ENCODE measurements at regions not wholly inside any gene's neighbourhood (a gene's known extent, or its start where the extent isn't known, plus 50 kb on each side); places are given as distances from the start of the nearest gene placed in this dataset.

GRCh38 chr2:104056451-104056850 is 797.5 kb upstream of the POU3F3 start:
- H3K4me3 ChIP-seq (ENCODE audit: control insufficient read depth, low read depth, low read length): no peak overlapping the region
- no peak for DNase-seq (ENCODE audit: low read depth)
- TF ChIP-seq, protein P1, sequence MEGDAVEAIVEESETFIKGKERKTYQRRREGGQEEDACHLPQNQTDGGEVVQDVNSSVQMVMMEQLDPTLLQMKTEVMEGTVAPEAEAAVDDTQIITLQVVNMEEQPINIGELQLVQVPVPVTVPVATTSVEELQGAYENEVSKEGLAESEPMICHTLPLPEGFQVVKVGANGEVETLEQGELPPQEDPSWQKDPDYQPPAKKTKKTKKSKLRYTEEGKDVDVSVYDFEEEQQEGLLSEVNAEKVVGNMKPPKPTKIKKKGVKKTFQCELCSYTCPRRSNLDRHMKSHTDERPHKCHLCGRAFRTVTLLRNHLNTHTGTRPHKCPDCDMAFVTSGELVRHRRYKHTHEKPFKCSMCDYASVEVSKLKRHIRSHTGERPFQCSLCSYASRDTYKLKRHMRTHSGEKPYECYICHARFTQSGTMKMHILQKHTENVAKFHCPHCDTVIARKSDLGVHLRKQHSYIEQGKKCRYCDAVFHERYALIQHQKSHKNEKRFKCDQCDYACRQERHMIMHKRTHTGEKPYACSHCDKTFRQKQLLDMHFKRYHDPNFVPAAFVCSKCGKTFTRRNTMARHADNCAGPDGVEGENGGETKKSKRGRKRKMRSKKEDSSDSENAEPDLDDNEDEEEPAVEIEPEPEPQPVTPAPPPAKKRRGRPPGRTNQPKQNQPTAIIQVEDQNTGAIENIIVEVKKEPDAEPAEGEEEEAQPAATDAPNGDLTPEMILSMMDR (conservative IDR thresholded peaks at IDR 0.05; ENCODE audit: control insufficient read depth, insufficient read depth, low read depth, low read length): no peak

GRCh38 chr2:104068665-104069064 is 785.2 kb upstream of the POU3F3 start:
- no peak overlapping the region for H3K4me3 ChIP-seq (ENCODE audit: control insufficient read depth, low read depth, low read length)
- no peak for DNase-seq (ENCODE audit: low read depth)
- TF ChIP-seq, protein P1 (conservative IDR thresholded peaks at IDR 0.05; ENCODE audit: control insufficient read depth, insufficient read depth, low read depth, low read length): no peak

DNA sequence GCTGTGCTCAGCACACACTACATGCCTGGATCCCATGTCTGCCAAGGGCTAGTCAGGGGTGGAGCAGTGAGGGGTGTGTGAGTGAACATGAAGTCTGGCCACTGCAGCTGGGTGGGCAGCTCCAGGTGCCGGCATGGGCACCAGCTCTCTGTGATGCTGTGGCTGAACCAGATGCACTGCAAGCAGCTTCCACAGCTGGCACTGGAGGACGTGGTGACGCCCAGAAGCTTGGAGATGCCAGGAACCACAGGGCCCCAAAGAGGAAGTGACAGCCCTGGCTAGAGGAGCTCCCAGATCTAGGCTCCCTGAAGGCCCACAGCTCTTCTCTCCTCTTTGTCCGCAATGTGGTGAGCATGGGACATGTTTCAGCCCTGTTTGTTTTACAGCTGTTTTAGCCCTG is 776.3 kb upstream of the POU3F3 start:
- TF ChIP-seq, protein P1 (conservative IDR thresholded peaks at IDR 0.05; ENCODE audit: control insufficient read depth, insufficient read depth, low read depth, low read length): no peak
- no peak overlapping the region for H3K4me3 ChIP-seq (ENCODE audit: control insufficient read depth, low read depth, low read length)
- DNase-seq (ENCODE audit: low read depth): no peak

GRCh38 chr2:104078431-104079157 is 775.3 kb upstream of the POU3F3 start:
- H3K4me3 ChIP-seq (ENCODE audit: control insufficient read depth, low read depth, low read length): no peak overlapping the region
- DNase-seq (ENCODE audit: low read depth): no peak

DNA sequence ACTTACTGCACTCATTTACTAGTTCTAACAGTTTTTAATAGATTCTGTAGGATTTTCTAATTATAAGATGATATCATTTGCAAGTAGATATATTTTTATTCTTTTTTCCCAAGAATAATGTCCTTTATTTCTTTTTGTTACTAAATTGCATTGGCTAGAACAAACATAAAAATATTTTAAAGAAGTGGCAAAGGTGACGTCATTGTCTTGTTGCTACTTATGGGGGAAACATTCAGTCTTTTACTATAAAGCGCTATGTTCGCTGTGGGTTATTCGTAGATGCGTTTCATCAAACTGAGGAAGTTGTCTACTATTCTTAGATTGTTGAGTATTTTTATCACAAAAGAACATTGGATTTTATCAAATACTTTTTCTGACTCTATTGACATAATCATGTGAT is 765.2 kb upstream of the POU3F3 start:
- DNase-seq (ENCODE audit: low read depth): no peak
- H3K4me3 ChIP-seq (ENCODE audit: control insufficient read depth, low read depth, low read length): no peak overlapping the region
- TF ChIP-seq, protein P1 (conservative IDR thresholded peaks at IDR 0.05; ENCODE audit: control insufficient read depth, insufficient read depth, low read depth, low read length): no peak

More at GRCh38 chr2:104078431-104079157, 775.3 kb upstream of the POU3F3 start:
- TF ChIP-seq, protein P1 (conservative IDR thresholded peaks at IDR 0.05; ENCODE audit: control insufficient read depth, insufficient read depth, low read depth, low read length): no peak

DNA sequence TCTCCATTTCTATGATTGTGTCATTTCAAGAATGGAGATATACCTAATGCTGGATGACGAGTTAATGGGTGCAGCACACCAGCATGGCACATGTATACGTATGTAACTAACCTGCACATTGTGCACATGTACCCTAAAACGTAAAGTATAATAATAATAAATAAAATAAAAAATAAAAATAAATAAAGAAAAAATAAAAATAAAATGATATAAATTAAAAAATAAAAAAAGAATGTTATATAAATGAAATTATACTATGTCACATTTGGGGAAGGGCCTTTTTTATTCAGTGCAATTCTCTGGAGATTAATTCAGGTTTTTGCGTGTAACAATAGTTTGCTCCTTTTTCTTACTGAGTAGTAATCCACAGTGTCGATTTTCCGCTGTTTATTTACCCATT is 763.5 kb upstream of the POU3F3 start:
- TF ChIP-seq, protein P1 (conservative IDR thresholded peaks at IDR 0.05; ENCODE audit: control insufficient read depth, insufficient read depth, low read depth, low read length): no peak
- no peak for DNase-seq (ENCODE audit: low read depth)
- no peak overlapping the region for H3K4me3 ChIP-seq (ENCODE audit: control insufficient read depth, low read depth, low read length)
